Erythroblast (primary cell): ENCODE measurements at regions not wholly inside any gene's neighbourhood (a gene's known extent, or its start where the extent isn't known, plus 50 kb on each side); places are given as distances from the start of the nearest gene placed in this dataset.
"Not testable (repeated sequence)": the region's sequence is repeated elsewhere in the genome, so short reads cannot be mapped to it uniquely, and the experiment has no call there.

ENCODE experiments used
- DNase-seq, 2 experiments: peaks; one replicate each; lab custom pipeline; 2025; lab: John Stamatoyannopoulos, UW
- GATA1 ChIP-seq: IDR thresholded peaks from 2 replicates; pipeline ENCODE4 v1.6.1; 2011; ENCODE audit warnings: low read depth, mild to moderate bottlenecking, control low read depth, low read length, moderate library complexity
- POLR2A ChIP-seq: IDR thresholded peaks from 2 replicates; pipeline ENCODE4 v1.6.1; 2011; ENCODE audit warnings: mild to moderate bottlenecking, low read length

DNA sequence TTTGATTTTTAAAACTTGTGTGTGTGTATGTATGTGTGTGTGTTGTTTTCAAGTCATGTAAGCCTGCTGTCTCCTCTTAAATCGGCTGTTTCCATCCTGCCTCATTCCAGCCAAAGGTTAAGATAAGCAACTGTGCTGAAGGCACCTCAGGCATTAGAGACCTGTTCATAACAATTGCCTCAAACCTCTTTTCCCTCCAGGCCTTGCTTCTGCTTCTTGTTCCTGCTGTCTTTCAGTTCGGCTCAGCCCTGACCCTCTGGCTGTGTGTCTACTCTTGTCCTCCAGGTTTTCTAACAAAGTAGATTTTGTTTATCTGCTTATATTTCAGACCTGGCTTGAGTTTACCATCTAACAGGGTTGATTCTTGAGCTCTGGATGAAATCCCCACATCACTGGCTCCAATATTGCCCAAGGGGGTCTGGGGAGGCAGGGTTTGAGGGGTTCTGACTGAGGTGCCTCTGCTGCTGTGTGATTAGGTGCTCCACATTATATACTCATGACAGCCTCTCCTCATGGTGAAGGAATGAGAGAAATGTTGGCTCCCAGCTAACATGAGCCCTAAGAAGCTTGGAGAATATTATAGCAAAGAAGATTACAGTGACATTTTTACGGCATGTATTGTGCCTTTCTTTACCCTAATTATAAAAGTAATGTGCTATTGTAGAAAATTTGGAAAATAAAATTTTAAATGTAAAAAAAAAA is 229.7 kb upstream of the PIK3R1 start:
- TF ChIP-seq GATA1 (no peak), POLR2A (no peak)
- DNase-seq: no peak

- TF ChIP-seq GATA1: no peak
- no peak for DNase-seq
These were observed 231.0 kb upstream of the PIK3R1 start for GRCh38 chr5:67984546-67984945.

GRCh38 chr5:67983251-67984110 is 232.1 kb upstream of the PIK3R1 start:
- no peak for DNase-seq
- no peak for TF ChIP-seq POLR2A
- TF ChIP-seq GATA1: no peak

- DNase-seq: not testable (repeated sequence)
These were observed 233.4 kb upstream of the PIK3R1 start for GRCh38 chr5:67982160-67982559.

GRCh38 chr5:67978171-67978570 is 237.4 kb upstream of the PIK3R1 start:
- no peak for DNase-seq
- TF ChIP-seq GATA1 (no peak), POLR2A (no peak)

DNA sequence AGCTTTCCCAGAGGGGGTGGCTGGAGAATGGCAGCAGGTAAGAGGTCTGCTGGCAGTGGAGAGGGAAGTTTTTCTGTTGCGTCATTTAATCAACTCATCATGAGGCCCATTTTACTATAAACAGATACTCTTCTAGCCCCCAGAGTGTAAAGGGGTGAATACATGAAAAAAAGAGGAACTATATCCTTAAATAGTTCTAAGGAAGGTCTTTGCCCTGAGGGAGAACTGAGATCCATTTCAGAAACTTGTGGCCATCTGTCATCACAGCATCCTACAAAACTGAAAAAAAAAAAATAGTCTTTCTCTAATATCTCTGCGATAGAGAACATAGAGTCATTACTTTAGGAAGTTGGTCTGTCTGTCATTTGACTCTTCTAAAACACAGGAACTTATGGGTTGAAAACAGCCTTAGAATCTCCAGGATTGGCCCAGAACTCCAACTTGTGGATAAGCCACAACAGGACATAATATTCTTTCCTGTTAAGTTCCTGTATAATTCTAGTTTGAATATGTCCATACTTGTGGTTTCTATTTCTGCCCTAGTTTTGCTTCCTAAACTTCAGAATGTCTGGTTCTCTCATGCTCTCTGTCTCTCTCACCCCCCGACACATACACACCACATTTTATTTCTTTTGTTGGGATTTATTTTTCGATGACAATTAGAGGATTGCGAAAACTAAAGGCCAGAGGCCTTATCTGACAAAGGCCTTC is 238.5 kb upstream of the PIK3R1 start:
- TF ChIP-seq POLR2A (no peak), GATA1 (no peak)
- DNase-seq: no peak

DNA sequence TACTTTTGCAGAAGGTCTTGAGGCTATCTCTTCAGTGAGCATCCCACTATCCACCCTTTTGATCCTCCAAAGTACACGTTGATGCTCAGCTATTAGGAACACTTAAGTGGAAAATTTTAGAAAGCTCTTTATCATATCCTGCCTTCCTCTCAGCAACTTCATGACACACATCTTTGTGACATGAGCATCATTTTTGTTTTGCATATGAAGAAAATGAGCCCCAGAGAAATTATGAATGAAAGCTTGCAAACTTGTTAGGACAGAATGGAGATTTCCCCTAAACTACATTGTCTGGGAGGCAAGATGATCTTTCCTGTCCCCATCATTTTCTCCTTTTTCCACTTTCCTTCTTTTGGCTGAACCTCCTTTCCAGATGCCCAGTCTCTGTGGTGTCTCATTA is 239.4 kb upstream of the PIK3R1 start:
- no peak for DNase-seq
- TF ChIP-seq POLR2A (no peak), GATA1 (no peak)

- TF ChIP-seq GATA1 (no peak), POLR2A (no peak)
These were observed 241.1 kb upstream of the PIK3R1 start for GRCh38 chr5:67974471-67974870.

GRCh38 chr5:67974054-67974453 is 241.5 kb upstream of the PIK3R1 start:
- no peak for TF ChIP-seq GATA1
- TF ChIP-seq POLR2A: no peak
- DNase-seq: no peak

More at GRCh38 chr5:67974471-67974870, 241.1 kb upstream of the PIK3R1 start:
- no peak for DNase-seq

- DNase-seq: no peak
- TF ChIP-seq POLR2A (no peak), GATA1 (no peak)
These were observed 243.4 kb upstream of the PIK3R1 start for GRCh38 chr5:67971971-67972821.

GRCh38 chr5:67971223-67971830 is 244.2 kb upstream of the PIK3R1 start:
- TF ChIP-seq POLR2A (no peak), GATA1 (no peak)
- no peak for DNase-seq

DNA sequence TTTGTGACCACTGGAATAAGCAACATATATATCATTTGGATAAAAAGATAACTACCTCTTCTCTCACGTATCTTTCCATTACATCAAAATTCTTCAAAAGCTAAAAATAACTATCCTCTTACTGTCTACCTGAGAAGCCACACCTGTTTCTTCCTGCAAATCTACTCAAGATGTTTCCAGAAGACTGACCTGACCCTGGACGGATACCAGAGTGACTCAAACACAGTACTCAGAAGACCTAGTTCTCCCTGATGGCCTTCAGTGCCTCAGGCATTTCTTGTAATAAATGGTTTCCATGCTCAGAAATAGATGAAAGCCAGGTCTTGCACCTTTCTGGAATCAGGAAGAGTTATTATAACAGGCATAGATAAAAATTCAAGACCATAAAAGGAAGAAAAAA is 245.9 kb upstream of the PIK3R1 start:
- no peak for DNase-seq
- TF ChIP-seq POLR2A (no peak), GATA1 (no peak)

DNA sequence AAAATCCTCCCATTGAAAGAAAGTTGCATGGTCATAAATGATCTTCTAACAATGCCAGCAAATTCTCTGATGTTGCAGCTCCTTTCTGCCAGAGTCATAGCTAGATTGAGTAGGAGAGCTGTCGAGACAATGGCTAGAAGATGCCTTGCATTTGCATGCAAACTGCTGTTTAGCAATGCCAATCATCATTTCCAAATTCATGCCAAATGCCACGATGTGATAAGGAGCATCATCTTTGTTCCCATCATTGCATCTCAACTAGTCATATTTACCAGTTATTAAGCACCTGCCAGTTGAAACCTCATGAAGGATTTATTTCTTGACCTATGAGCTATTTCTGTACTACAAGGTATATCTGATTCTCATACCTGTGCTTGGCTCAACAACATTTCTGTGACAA is 246.4 kb upstream of the PIK3R1 start:
- no peak for TF ChIP-seq GATA1
- TF ChIP-seq POLR2A: no peak
- no peak for DNase-seq

- DNase-seq: no peak
- TF ChIP-seq GATA1 (no peak), POLR2A (no peak)
These were observed 248.8 kb upstream of the PIK3R1 start for GRCh38 chr5:67966712-67967111.
